ENCODE measurements at regions not wholly inside any gene's neighbourhood (a gene's known extent, or its start where the extent isn't known, plus 50 kb on each side); places are given as distances from the start of the nearest gene placed in this dataset.
"Not testable (repeated sequence)": the region's sequence is repeated elsewhere in the genome, so short reads cannot be mapped to it uniquely, and the experiment has no call there.

DNA sequence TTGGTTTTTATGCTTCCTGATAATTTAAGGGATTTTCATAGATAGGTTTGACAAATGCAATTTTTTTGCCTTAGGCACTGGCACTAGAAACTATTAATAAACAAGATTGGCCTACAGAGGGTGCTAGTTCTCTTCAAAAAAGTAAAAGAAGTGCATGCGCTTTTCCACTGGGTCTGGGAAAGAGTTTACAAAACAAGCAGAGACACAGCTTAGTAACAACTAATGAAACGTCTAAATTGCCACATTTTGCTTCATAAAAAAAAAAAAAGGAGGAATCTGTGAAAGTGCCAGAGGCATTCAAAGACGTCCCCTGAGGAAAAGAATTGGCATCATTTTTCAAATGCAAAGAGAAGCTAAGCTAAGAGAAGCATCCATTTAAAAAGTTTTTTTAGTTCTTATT lies 58.3 kb upstream of the EEA1 start:
- DNase-seq, result no peak

DNA sequence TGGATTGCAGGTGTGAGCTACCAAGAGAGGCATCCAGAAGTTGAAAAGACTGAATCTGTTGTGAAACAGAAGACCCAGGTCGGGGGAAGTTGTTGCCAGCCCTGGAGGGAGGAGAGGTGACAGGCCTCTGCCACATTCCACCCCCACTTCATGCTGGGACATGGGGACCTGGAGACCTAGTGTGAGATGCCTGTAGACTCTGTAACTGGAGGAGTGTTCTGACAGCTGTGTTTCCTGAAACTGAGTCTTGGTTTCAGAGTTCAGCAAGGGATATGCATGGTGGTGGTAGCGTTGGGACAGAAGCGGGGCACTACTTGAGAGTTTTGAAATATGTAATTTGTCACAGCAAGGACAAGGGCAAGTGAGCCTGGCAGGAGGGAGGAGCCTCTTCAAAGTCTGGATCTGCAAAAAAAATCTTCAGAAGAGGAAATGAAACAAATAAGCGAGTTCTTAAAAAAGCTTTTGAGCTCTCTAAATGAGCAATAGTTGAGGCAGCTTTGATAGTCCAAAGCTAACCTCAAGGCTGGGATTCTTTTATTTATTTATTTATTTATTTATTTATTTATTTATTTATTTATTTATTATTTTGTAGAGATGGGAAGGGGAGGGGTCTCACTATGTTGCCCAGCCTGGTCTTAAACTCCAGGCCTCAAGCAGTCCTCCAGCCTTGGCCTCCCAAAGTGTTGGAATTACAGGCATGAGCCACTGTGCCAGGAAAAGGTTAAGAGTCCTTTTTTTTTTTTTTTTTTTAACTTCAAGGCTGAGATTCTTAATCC lies 58.9 kb upstream of the EEA1 start:
- no peak for DNase-seq

DNA sequence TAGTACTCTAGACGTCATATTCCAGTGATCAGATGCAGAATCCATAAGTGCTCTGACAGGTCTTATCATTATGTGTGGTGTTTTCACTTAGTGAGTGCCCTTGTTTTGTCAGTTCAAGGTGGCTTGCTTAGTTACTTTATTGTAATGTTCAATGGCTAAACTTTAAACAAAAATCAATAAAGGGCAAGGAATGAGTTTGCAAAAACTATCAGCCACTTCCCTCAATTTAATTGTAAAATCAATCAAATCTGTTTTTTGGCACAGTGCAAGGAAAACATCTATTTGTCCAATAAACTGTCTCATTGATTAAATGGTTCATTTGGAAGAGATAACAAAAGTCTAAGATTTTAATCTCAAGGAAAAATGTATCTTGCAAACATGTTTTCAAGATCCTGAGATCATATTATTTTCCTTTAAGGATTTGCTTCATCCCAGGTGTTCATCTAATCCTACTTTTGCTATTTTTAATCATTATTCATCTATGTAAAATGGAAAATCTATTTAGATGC lies 59.6 kb upstream of the EEA1 start:
- no peak for DNase-seq

DNA sequence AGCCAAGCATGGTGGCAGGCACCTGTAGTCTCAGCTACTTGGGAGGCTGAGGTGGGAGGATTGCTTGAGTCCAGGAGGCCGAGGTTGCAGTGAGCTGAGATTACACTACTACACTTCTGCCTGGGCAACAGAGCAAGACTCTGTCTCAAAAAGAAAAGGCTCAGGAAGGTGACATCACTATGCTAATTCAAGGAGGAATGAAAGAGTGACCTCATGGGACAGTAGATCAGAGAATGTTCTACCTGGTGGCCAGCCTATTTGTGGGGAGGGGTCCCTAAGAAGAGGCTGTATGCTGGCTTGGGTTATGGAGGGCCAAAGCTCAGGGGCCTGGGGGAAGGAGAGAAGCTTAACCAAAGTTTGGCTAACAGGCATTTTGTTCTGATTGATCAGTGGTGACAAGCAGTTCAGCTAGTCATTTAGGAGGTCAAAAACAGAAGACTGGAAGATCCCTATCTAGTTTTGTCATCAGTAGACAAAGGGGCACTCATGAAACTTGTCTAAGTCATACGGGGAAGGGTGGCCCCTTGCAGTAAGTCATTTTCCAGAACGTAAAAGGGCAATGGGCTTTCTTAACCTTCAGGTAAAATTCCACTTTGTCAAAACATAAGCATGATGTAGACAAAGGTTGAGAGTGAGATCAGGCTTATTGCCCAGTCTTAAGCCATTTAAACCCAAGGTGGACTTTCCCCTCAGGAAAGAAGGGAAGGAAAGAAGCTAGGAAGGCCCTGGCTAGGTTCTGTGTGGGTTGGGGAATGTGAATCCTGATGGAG lies 60.8 kb upstream of the EEA1 start:
- DNase-seq, result no peak

DNA sequence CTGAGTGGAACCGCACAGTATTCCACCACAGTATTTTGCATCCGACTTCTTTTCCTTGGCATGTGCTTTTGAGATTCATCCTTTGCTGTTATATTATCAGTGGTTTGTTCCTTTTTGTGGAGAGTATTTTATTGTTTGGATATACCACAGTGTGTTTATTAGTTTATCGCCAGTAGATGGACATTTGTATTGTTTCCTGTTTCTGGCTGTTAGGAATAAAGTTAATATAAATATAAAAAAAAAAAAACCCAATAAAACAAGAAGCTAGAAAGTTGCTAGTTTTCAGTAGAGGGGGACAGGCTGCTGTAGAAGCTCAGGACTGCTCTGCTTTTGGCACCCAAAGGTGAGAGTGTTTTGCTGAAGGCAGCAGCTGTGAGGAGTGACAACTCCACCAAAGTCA lies 62.0 kb upstream of the EEA1 start:
- no peak for DNase-seq

DNA sequence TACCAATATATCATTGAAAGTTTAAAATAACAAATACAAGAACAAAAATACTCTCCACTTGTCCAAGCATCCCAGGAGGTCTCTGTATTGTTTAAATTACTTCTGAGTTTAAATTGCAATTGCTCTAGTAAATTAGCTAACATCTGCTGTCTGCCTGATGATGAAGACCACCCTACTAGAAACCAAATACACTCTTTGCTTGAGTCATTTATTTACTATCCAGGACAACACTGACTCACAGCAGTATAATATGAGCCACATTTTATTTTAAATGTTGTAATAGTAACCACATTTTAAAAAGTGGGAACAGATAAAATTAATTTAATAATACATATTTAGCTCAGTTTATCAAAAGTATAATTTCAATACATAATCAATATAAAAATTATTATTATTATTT lies 62.9 kb upstream of the EEA1 start:
- no peak for DNase-seq

DNA sequence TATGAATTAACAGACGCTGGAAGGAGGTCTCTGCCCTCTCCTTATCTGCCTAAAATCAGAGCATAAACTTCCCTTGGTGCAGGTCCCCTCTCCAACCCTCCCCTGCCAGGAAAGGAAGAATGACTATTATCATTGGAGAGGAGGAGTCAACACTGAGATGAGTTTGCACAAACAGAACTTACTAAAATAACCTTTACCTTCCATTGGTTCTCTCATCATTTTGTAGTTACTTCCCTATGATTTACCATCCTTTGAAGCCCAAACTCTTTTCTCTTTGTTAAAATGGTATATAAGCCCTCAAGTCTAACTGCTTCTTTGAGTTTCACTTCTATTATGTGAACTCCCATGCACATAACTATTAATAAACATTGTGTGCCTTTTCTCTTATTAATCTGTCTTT lies 64.2 kb upstream of the EEA1 start:
- no peak for DNase-seq

DNA sequence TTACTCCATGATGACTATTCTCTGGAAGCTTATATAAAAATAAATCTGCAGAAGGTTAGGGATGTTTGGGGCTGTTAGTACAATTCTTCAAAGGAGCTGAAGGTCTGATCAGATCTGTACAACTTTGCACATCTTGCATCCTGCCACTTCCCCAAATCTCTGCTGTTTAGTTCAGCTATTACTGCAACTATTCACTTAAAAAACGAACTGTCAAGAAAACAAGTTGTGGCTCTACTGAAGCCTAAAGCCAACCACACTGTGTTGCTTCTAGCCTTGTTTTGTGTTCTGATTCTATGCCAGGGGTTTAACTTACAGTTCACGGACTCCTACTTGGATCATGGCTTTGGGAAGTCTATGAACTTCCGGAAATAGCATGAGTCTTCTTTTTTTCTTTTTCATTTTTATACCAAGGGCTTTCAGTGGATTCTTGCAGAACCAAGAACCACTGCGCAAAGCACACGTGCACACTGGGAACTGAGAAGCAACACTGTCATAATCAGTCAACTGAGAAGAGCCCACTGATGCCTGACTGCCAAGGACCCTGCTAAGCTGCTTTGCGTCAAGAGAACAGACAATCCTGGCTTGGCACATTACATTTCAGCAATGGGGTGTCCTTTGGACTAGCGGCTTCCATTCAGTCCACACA lies 66.3 kb upstream of the EEA1 start:
- no peak for DNase-seq

DNA sequence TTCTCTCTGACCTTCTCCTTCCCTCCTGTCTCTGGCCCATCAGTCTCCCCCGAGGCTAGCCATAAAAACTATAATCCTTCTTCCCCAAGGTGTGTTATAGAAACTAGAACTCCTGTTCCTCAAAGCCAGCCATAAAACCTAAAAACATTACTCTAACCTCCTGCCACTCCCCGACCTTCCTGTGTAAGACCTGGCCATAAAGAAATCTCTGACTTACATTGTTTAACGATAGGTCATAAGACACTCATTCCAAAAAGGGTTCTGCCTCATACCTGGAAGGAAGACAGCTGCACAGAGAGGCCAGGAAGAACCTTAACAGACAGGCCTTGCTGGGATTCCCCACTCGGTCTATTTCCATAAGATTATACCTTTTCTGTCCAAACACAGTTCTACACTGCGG lies 70.9 kb upstream of the EEA1 start:
- DNase-seq, result no peak

DNA sequence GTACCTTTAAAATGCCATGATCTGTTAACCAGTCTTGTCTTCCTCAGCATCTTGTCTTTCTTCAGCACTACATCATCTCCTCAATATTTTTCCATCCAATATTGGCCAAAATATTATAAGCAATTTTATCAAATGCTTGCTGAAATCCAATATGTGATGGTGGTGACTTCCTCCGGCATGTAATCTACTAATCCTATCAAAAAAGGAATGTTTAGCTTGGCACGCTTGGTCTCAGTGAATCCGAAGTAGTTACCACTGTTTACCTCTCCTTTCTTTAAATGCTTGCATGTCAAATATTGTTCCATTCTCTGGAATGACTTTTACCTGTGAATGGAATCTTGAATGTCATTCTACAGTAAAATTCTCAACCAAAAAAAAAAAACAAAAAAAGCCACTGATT lies 72.3 kb upstream of the EEA1 start:
- no peak for DNase-seq

DNA sequence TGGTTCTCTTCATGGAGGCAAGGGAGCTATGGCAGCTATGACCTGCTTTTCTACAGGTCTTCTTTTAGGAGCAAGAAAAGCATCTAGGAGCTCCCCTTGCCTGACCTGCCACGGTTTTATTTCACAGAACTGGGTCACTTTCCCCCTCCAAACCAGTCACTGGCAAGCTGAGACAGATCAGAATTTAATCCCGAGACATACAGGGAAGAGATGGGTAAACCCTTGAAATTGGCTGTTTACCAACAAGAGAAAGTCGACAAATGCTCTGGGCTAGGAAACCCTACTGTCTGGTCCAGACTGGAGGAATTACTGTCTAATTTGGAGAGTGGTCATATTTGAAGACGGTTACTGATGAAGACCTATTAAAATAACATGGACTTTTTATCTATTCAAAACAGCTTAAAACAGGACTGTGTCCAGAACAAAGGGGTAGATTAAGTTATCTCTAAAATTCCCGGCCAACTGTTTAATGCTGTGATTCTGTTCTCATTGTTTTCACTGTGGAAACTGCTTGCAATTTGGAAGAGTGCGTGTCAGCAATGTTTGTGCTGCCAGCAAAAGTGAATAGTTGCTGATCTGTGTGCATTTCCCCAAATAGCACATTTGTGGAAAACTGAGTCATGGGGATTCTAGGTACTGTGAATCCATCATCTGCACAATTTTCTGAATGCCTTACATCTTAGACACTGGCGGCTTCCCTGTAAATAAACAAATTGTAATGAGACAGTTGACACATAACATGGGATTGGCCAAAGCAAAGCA lies 73.4 kb upstream of the EEA1 start:
- DNase-seq, result no peak

DNA sequence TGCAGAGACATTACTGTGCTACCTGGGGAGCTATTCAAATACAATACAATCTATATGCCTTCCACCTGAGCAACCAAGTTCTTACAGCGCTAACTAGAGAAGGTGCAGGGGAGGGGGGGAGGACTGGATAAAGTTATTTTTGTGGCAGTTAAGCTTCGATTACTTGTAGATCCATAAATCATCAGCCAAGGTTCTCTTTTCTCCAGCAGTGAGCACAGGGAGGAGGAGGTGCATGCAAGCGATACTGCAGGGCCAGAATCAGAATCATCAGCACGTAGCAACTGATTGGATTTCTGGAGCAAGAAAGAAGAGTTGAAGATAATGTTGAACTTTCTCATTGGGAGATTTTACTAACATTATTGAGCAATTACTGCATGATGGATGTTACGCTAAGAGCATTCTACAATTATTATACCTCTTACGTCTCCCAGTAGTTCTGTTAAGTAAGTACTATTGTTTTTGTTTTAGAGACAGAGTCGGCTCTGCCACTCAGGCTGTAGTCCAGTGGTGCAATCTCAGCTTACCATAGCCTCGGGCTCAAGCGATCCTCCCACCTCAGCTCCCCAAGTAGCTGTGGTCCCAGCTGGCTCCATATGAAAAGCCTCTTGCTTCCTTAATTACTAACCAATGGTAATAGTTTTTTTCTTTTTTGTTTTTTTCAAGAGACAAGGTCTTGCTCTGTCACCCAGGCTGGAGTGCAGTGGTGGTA lies 74.6 kb upstream of the EEA1 start:
- DNase-seq, result no peak

DNA sequence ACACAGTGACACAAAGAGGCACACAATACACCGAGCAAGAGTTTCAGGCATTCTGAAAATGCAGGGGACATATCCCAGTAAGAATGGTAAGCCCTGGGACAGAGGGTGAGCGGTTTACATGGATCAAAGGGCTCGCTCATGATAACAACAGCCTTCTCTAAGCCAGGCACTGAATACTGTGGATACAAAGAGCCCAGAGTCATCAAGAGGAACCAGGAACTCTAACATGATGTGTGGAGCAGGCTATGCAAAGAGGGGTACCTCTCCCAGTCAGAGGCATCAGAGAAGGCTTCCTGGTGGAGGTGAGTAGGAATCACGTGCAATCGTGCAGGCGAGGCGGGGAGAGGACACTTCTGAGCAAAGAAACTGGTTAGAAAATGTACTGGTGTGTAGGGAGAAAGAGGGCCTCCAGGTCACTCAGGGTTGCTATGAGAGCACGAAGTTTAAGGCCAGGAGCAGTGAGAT lies 76.9 kb upstream of the EEA1 start:
- DNase-seq, result no peak

DNA sequence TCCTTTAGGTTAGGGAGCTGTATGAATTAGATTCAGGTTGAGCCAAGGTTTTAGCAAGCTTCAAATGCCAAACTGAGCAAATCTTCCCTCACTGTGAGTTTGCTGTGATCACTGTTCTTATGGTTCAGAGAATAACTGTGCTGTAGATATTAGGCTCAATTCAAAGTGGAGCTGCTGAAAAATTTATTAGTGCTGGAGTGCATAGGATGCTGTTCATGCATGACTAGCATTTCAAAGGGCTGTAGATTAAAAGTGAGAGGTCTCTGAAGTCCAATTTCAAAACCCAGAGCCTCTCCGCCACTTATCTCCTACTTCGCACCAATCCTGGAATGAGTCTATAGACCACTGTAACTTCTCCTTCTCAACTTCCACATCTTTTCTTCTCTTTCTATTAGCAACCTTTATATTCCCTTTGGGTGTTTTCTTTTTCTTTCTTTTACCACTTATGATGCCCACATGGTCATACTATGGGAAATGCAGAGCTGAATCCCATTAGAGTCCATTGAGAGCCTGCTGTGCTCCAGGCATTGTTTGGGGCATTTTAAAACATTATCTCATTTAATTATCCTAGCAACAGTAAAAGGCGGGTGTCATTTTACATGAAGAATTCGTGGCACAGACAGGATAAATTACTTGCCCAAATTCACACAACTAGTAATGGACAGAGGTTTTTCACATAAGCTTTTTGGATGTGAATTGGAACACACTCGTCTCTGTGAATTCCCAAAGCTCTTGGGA lies 77.5 kb upstream of the EEA1 start:
- DNase-seq, result no peak

DNA sequence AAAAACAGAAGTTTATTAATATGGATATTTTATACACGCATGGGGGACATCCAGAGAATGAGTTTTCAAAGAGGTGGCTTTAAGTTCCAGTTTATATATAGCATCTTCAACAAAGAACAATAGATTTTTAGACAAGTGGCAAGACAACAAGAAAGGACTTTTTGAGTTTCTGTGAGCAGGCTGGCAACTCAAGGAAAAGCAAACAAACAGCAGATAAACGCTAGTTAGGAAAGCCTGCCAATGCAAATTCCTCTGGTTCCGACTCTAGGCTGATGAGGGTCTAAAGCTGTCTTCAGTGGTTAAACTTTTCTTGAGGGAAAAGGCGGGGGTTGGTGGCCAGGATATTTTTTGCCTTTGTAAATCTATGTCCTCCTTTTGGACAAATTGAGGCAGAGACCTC lies 78.4 kb upstream of the EEA1 start:
- DNase-seq, result no peak

DNA sequence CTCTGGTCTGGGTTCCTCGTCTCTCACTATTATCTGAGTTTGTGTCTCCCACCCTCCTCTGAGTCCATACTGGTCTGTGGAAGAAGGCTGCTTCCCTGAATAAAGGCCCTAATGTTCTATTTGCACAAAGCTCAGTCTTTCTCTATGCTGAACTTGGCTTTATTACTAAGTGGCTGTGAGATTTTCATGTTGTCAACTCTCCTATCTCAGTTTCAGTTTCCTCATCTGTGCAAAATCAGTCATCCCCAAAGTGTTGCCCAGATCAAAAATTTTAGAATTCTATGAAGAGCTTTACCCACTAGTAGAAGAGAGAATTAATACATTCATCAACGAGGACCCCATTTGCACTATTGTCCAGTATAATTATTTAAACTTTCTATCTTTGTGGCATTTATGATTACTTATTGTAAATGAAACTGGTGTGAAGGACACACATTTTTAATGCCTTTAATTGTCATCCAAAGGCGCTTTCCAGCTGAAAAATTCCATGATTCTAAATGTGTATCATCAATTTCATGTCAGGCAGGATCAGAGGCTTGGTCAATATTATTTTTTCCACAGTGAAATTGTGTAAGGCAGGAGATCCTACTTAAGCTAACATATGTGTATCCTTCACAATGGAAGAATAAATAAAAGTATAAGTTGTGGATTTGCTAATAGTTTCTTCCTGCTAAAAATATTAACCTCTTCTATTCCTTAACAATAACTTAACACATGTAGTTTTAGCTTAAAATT lies 79.1 kb upstream of the EEA1 start:
- DNase-seq, result no peak

DNA sequence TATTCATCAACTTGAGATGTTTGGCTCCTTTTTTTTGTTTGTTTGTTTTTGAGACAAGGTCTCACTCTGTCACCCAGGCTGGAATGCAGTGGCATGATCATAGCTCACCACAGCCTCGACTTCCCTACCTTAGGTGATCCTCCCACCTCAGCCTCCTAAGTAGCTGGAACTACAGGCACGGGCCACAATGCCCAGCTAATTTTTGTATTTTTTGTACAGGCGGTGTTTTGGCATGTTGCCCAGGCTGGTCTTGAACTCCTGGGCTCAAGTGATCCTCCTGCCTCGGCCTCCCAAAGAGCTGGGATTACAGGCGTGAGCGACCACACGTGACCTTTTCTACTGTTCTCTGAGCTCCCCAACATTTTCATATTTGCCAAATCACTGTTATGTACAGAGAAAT lies 79.8 kb upstream of the EEA1 start:
- not testable (repeated sequence) for DNase-seq

DNA sequence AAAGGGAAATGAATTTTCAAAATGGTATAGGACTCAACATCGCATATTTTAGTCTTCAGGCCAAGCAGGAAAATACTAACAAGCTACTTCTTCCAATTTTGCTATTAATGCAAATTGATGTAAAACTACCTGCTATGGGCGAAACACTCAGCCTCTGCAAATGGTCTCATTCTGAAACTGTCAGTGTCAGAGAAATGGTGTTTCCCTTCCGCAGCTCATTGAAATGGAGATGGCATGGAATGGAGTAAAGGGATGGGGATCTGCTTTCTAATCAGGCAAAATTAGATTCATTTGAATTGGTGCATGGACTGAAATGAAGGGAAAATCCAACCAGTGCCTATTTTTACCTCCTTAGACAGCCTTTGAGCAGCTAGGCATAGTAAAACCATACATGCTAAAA lies 80.4 kb upstream of the EEA1 start:
- no peak for DNase-seq

DNA sequence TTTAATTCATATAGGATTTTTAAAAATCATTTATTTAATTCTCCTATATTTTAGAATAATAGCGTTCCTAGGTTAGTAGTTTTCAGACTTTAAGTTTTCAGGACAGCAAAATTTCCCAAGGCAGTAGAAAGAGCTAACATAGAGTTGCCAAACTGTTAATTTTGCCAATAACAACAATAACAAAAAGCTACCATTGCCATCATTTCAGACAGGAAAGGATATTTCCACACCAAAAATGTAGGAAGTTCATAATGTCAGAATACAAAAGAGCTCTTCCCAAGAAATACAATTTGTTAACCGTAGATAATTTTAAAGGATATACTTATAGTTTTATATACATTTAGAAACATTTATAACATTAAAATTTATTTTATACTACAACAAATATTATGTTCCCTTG lies 81.4 kb upstream of the EEA1 start:
- no peak for DNase-seq

DNA sequence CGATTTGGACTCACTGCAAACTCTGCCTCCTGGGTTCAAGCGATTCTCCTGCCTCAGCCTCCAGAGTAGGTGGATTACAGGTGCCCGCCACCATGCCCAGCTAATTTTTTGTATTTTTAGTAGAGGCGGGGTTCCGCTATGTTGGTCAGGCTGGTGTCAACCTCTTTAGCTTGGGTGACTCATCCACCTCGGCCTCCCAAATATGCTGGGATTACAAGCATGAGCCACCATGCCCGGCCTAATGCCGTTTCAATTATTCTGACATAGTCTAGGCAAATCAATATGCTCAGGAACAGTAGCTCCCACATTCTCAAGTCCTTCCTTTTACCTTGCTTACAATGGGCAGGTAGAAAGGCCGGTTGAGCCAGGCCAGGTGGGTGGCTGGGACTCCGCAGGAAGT lies 82.0 kb upstream of the EEA1 start:
- DNase-seq, result no peak

All from activated CD4-positive, alpha-beta T cell treated with anti-CD3 and anti-CD28 coated beads, Interleukin-2, amount 50 U/mL, for 1 hour (primary cell).